PC-9 (cell line): ENCODE measurements at regions not wholly inside any gene's neighbourhood (a gene's known extent, or its start where the extent isn't known, plus 50 kb on each side); places are given as distances from the start of the nearest gene placed in this dataset.

Experiments
- BruUV-seq: library from RNA; stranded (reverse); fragments of 400-500 nt; replicated peaks from 2 replicates; lab custom pipeline; 2021; lab: Mats Ljungman, UMichigan
- CTCF ChIA-PET: fragments of 300-600 bp; sonication (Branson Sonifier 250); formaldehyde crosslinking; loops from one replicate; lab custom pipeline; 2022; ENCODE audit warnings: antibody characterized with exemption; lab: Charles Lee
- POLR2A ChIA-PET: fragments of 300-600 bp; sonication (Branson Sonifier 250); formaldehyde crosslinking; loops from one replicate; lab custom pipeline; 2022; ENCODE audit warnings: antibody characterized with exemption; ENCODE audit not compliant: unreplicated experiment; lab: Charles Lee
- DNase-seq, 2 experiments: peaks; one replicate each; pipeline versions ENCODE4 v3.0.0 to v3.0.0-alpha.2; 2015 to 2022; ENCODE audit warnings: mixed read lengths in 1 of 2
- H2AFZ ChIP-seq: fragments of 200-600 bp; sonication (generic); 2 replicates; pipeline ENCODE4 v1.8.1; 2017; ENCODE audit warnings: antibody characterized with exemption
- H3F3A ChIP-seq: fragments of 200-600 bp; sonication (generic); 2 replicates; pipeline ENCODE4 v1.8.1; 2017; ENCODE audit warnings: antibody characterized with exemption, mild to moderate bottlenecking, low read depth; ENCODE audit not compliant: insufficient read depth
- H3K27ac ChIP-seq: fragments of 200-600 bp; sonication (generic); 2 replicates; pipeline ENCODE4 v1.6.1; 2016; ENCODE audit warnings: mixed run types
- H3K27me3 ChIP-seq: fragments of 200-600 bp; sonication (generic); 2 replicates; pipeline ENCODE4 v1.6.1; 2016; ENCODE audit warnings: low read depth, mixed run types; ENCODE audit not compliant: insufficient read depth
- H3K36me3 ChIP-seq: fragments of 200-600 bp; sonication (generic); 2 replicates; pipeline ENCODE4 v1.6.1; 2016; ENCODE audit warnings: low read depth, mixed run types
- H3K4me1 ChIP-seq: fragments of 200-600 bp; sonication (generic); replicated peaks from 2 replicates; pipeline ENCODE4 v1.6.1; 2016; ENCODE audit warnings: mixed run types; ENCODE audit not compliant: insufficient read depth
- H3K4me2 ChIP-seq: fragments of 200-600 bp; sonication (generic); 2 replicates; pipeline ENCODE4 v1.6.1; 2017; ENCODE audit warnings: mixed run types
- H3K4me3 ChIP-seq: fragments of 200-600 bp; sonication (generic); 2 replicates; pipeline ENCODE4 v1.6.1; 2016; ENCODE audit warnings: mixed run types
- H3K79me2 ChIP-seq: fragments of 200-600 bp; sonication (generic); 2 replicates; pipeline ENCODE4 v1.6.1; 2017; ENCODE audit warnings: low read depth, mixed run types
- H3K9me2 ChIP-seq: fragments of 200-600 bp; sonication (generic); 2 replicates; pipeline ENCODE4 v1.8.1; 2017; ENCODE audit warnings: mild to moderate bottlenecking; ENCODE audit not compliant: insufficient read depth
- H3K9me3 ChIP-seq: fragments of 200-600 bp; sonication (generic); 2 replicates; pipeline ENCODE4 v1.8.1; 2016; ENCODE audit warnings: low read depth; ENCODE audit not compliant: insufficient read depth
- H4K20me1 ChIP-seq: fragments of 200-600 bp; sonication (generic); 2 replicates; pipeline ENCODE4 v1.8.1; 2017; ENCODE audit not compliant: insufficient read depth
- EZH2 ChIP-seq: fragments of 200-600 bp; sonication (generic); IDR thresholded peaks from 2 replicates; pipeline ENCODE4 v1.8.0; 2017; ENCODE audit warnings: antibody characterized with exemption, low read depth
- intact Hi-C: fragments of 100-400 bp; cut with micrococcal nuclease; formaldehyde crosslinking; loops from one replicate; pipeline ENCODE4 v1.10.0; 2022; ENCODE audit not compliant: unreplicated experiment
- TF ChIP-seq, protein P1 (sequence below): fragments of 200-600 bp; sonication (generic); conservative IDR thresholded peaks from 2 replicates; pipeline ENCODE4 v1.6.1; 2017; ENCODE audit warnings: mixed run types, antibody characterized with exemption, mild to moderate bottlenecking, moderate library complexity

DNA sequence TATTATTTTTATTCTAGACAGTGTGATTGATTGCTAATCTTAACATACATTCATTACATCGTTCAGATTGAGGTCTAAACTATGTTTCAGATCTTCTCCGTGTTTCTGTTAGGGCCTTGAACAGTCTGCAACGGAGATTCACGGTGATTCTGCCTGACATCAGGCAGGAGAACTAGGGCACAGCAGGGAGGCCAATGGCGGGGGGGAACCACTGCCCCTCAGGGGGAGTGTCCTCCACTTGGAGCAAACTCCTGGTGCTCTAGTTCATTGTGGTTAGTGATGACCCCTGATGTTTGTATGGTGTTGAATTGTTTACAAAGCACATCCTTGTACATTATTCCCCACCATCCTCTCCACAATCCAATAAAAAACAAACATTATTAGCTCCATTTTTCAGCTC, 173.5 kb downstream of the ZNF608 start:
- no peaks in the 10 kb centered on the region for H3K36me3 ChIP-seq
- intact Hi-C loops: no loop called here

DNA sequence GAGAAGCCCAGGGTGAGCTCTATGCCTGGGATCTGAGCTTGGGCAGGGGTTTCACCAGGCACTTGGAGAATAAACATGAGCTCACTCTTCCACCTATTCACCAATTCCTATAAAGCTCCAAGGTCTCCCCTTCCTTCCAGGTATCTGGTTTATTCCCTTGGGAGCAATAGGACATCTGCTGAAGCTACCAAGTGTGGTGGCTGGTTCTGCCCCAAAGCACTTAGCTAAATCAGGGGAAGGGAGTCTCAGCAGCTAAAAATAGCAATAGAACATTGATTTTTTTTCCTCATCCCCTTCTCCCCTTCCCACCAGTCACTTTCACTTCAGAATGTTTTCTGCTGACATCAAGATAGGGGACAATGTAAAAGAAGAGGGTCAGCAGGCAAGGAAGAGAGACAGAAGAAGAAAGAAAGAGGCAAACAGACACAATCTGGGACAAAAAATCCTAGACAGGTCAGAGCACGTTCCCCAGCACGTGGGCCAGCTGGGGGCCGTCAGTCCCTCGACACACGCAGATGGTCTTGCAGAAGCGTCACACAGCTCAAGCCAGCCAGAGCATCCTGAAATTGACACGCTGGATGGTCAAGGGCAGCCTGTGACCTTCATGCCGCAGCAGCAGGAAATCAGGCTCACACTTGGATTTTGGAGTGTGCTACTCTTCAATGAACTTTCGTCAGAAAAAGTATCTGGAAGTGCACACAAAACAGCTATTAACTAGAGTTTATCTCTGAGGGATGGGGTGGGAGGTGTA, 176.0 kb downstream of the ZNF608 start:
- CTCF ChIA-PET: no interaction called here
- H3K4me2 ChIP-seq: no peak overlapping the region

More for the DNA sequence above, 173.5 kb downstream of the ZNF608 start:
- no peak for TF ChIP-seq EZH2
- TF ChIP-seq, protein P1, sequence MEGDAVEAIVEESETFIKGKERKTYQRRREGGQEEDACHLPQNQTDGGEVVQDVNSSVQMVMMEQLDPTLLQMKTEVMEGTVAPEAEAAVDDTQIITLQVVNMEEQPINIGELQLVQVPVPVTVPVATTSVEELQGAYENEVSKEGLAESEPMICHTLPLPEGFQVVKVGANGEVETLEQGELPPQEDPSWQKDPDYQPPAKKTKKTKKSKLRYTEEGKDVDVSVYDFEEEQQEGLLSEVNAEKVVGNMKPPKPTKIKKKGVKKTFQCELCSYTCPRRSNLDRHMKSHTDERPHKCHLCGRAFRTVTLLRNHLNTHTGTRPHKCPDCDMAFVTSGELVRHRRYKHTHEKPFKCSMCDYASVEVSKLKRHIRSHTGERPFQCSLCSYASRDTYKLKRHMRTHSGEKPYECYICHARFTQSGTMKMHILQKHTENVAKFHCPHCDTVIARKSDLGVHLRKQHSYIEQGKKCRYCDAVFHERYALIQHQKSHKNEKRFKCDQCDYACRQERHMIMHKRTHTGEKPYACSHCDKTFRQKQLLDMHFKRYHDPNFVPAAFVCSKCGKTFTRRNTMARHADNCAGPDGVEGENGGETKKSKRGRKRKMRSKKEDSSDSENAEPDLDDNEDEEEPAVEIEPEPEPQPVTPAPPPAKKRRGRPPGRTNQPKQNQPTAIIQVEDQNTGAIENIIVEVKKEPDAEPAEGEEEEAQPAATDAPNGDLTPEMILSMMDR: no peak
- Histone ChIP-seq H3K79me2 (no peaks in the 10 kb centered on the region), H3K9me3 (no peaks in the 10 kb centered on the region), H3F3A (no peaks in the 10 kb centered on the region), H3K27ac (no peak overlapping the region), H3K9me2 (no peaks in the 10 kb centered on the region), H4K20me1 (no peaks in the 10 kb centered on the region), H3K4me3 (no peak overlapping the region), H3K4me2 (no peak overlapping the region), H3K4me1 (no peaks in the 10 kb centered on the region), H3K27me3 (no peaks in the 10 kb centered on the region), H2AFZ (no peak overlapping the region)
- ChIA-PET POLR2A (no interaction called here), CTCF (no interaction called here)
- no TSS peak for BruUV-seq
- DNase-seq: no peak

DNA sequence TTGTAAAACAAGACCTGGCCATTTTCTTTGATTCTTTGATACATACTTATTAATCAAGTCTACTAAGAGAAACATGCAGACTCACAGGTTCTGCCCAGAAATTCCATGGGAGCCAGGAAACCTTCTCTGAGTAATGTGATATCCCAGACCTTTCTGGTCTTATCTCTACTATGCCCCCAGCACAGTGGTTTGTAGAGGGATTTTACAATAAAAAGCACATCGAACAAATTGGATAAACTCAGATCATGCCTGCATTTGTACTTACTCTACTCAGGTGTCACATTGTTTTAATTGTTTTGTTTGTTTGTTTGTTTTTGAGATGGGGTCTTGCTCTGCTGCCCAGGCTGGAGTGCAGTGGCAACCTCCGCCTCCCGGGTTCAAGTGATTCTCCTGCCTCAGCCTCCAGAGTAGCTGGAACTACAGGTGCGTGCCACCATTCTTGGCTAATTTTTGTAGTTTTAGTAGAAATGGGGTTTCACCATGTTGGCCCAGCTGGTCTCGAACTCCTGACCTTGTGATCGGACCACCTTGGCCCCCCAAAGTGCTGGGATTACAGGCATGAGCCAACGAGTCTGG, 179.5 kb downstream of the ZNF608 start:
- H3K36me3 ChIP-seq: no peaks in the 10 kb centered on the region
- H3K9me2 ChIP-seq: 0 out of 2 replicates have a peak, but pooled peaks cover 3% of the 10 kb centered on the region
- H3K27ac ChIP-seq: no peak overlapping the region
- H3F3A ChIP-seq: no peaks in the 10 kb centered on the region
- no peaks in the 10 kb centered on the region for H3K4me1 ChIP-seq
- intact Hi-C loops: no loop called here
- no TSS peak for BruUV-seq
- no peaks in the 10 kb centered on the region for H3K27me3 ChIP-seq
- DNase-seq: no peak
- H3K4me3 ChIP-seq: no peak overlapping the region
- no peak overlapping the region for H2AFZ ChIP-seq
- ChIA-PET CTCF (no interaction called here), POLR2A (no interaction called here)
- H3K4me2 ChIP-seq: no peak overlapping the region
- no peaks in the 10 kb centered on the region for H3K79me2 ChIP-seq
- no peaks in the 10 kb centered on the region for H4K20me1 ChIP-seq
- TF ChIP-seq, protein P1: no peak
- no peak for TF ChIP-seq EZH2
- no peaks in the 10 kb centered on the region for H3K9me3 ChIP-seq

More for the DNA sequence above, 176.0 kb downstream of the ZNF608 start:
- intact Hi-C loops: no loop called here
- Histone ChIP-seq H4K20me1 (no peaks in the 10 kb centered on the region), H3K4me1 (no peaks in the 10 kb centered on the region), H2AFZ (no peak overlapping the region), H3K27ac (no peak overlapping the region), H3K9me3 (no peaks in the 10 kb centered on the region), H3K27me3 (no peaks in the 10 kb centered on the region), H3F3A (no peaks in the 10 kb centered on the region), H3K4me3 (no peak overlapping the region), H3K36me3 (no peaks in the 10 kb centered on the region), H3K79me2 (no peaks in the 10 kb centered on the region), H3K9me2 (no peaks in the 10 kb centered on the region)
- BruUV-seq: no TSS peak
- POLR2A ChIA-PET: interaction anchor here (0.6 kb wide), 1 partner anchor 10 kb away, joined by 30 read pairs; no protein-coding TSS in a partner anchor
- TF ChIP-seq, protein P1: no peak
- no peak for TF ChIP-seq EZH2
- DNase-seq: no peak
